ENCODE measurements at regions not wholly inside any gene's neighbourhood (a gene's known extent, or its start where the extent isn't known, plus 50 kb on each side); places are given as distances from the start of the nearest gene placed in this dataset.
A peak's percentile ranks its signal among the peaks of the same experiment; 100 is the strongest.

DNA sequence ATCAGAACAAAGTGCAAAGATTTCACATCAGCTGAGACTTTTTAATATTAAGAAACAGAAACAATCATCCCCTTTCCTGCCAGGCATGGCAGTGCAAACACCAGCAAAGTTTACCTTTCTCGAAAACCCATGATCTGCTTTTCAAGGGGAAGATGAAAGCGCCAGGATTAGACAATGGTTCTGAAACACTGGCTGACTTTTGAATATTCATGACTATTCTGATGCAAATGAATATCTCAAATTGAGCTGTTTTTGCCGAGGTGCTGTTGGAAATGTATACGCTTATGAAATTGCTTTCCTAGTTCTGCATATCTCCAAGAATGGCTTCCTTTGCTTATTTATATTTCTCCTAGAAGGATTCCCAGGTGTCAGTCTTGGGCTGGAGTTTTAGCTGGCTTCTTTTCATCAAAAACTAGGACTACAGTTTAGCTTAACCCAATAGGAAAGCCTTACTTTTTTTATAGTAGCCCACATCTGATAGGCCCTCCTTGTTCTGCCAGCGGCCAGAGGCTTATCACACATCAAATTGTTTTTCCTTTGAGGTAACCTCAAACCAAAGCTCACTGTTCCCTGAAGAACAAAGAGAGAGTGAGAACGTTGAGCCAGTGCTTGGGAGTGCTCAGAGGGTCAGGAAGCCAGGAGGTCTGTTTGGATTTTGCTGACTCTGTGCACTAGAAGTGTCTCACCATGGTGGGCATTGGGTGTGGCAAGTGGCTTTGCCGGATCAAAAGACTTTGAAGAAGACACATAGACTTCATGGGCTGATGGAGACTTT is 74.0 kb upstream of the PLCL2 start:
- no peak for DNase-seq

DNA sequence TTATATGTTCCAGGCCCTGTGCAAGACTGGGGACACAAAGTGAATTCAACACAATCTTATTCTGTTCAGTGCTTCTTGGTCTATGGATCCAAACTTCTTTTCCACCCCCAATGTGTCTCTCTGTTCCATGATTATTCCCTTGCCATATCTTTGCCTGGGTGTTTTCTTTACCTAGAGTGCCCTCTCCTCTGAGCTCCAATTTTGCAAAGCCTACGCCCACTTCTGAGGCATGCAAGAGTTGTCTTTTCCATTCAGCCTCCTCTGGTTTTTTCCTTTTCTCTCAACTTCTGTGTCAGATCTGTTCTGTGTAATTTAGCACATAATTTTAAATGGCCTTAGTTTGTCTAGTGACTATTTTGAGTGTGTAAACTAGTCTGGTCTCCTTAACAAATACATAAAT is 72.8 kb upstream of the PLCL2 start:
- DNase-seq, result no peak

DNA sequence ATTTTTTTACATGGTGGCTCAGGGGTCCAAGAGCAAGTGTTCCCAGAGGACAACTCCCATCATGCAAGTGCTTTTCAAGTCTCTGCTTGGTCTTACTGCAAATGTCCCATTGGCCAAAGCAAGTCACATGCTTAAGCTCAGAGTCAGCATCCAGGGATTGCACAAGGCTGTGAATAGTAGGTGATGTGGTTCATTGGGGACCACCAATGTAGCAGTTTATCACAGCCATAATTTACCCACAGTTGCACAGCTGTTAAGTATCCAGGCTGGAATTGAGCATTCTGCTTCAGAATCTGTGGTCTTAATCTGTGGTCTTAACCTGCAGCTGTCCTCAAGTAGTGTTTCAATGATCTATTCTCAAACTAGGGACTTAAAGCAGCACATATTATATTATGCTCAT is 71.4 kb upstream of the PLCL2 start:
- DNase-seq, result no peak

DNA sequence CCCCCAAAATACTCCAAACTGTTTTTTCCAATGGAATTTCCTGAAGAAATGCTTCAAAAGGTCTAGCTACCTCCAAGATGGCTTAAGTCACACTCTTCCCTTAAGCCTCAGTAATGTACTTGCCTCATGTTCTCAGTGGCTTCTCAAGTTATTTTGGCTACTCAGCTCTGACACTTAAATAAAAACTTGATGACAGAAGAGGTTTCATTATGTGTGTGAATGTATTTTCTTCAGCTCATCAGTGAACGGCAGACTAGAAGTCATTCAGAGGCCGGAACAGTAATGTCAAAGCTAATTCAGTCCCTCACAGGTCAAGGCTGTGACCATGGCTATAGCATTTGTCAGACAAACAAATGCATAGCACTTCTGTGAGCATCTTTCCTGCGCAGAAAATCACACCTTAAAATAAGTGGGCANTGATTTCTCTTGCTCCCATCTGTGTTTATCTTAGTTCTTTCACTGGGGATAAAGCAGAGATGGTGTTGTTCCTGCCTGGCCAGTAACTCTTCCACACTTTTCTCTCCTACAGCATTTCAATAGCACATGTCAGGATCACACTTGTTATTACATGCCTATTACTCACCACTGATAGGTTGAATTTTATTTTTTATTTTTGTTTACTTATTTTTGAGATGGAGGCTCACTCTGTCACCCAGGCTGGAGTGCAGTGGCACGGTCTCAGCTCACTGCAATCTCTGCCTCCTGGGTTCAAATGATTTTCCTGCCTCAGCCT is 68.5 kb upstream of the PLCL2 start:
- no peak for DNase-seq

DNA sequence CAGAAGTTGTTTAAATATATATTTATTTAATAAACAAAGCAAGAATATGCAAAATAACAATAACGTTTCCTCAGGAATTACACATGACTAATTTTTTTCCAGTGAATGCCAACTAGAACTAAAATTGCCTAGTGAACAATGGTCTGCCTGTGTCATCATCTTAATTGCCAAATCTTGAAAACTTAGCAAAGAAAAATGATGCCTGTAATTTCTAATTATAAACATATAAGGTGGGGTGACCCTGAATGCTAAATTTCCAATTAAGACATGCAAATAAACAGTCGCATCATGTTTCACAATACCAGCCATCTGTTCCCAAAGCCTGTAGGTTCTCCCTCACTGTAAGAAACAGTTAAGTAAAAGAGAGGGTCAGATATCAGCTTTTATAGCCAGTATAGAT is 67.6 kb upstream of the PLCL2 start:
- DNase-seq, result no peak

DNA sequence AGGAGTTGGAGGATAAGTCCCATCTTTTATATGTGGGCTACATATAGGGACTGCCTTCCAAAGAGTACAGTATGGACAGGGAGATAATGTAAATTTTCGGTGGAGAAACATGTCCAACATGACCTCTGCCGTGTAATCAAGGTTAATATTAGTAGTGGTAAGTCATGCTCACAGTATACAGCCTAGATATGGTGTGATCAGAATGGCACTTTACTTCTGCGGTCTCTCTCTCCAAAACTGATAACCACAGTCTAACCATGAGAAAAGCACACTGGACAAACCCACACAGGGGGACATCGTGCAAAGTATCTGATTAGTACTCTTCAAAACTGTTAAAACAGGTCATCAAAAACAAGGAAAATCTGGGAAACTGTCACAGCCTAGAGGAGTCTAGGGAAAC is 66.6 kb upstream of the PLCL2 start:
- DNase-seq, result no peak

DNA sequence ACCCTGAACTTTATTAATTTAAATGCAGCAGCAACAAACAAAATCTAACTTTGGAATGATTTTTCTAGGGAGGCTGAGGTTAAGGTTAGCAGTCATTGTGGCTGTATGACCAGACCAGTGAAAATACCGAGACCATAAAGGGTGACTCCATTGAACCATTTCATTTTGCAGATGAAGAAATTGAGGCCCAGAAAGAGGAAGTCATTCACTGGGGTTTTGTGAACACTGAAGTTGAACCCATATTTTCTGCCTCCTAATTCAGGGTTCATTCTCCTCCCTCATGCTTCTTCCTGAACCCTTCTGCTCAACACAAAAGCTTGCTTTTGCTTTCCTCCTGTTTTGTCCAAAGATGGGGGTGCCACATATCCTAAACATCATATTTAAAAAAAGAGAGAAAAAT is 65.8 kb upstream of the PLCL2 start:
- DNase-seq, result no peak

DNA sequence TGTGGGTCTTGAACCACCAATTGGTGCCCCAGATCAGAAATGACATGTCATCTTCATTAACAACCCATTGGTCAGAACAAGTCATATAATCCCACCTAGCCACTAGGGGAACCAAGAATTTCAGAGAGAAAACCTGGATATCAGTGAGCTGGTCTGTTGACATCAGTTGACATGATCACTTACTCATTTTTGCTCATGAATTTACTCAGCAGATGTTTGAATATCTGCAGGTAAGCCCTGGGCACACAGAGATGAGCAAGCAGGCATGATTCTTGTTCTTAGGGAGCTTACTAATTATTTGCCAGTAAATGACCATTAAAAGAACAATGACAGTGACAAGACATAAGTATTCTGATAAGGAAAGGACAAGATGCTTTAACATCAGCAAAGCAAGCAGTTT is 64.3 kb upstream of the PLCL2 start:
- no peak for DNase-seq

DNA sequence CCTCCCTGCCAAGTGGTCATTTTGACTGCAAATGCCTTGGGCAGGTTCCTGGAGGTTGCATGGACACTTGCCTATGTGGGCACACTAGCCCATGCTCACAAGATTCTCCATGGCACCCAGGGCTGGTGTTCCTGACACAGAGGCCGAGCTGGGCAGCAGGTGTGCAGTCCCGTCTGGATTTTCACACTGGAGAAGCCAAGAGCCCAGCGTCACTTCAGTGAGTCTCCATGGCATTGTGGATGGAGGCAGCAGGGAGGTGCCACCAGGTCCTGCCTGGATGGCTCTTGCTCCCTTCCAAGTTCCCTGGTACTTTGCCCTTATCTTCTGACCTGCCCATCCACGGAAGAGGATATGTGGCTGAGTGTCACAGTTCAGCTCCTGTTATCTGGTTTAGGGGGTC is 63.7 kb upstream of the PLCL2 start:
- DNase-seq, result no peak

DNA sequence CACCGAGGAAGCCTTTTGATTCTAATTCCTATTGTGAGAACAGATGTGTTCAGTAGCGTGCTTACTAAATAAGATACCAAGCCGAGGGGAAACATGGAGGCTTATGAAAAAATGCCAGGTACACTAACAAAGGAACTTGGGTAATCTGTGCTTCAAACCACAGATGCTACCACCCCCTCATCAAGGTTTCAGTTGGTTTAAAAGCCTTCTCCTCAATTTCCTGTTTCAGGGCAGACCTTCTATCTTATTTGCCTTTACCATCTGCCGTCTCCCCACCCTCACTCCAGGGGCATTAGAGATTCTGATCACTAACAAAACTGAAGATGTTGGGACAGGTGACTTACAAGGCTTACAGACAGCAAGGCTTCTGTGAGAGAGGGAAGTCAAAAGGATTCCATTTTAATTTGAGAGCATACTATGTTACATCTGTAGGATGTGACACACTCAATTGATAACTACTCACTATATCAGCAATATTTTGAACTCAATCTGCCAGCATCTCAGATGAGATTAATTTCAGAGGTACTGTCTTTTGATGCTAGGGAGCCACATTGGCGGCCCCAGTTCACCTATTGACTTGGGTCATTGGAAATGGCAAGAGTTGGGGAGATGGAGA is 60.6 kb upstream of the PLCL2 start:
- DNase-seq, result no peak

DNA sequence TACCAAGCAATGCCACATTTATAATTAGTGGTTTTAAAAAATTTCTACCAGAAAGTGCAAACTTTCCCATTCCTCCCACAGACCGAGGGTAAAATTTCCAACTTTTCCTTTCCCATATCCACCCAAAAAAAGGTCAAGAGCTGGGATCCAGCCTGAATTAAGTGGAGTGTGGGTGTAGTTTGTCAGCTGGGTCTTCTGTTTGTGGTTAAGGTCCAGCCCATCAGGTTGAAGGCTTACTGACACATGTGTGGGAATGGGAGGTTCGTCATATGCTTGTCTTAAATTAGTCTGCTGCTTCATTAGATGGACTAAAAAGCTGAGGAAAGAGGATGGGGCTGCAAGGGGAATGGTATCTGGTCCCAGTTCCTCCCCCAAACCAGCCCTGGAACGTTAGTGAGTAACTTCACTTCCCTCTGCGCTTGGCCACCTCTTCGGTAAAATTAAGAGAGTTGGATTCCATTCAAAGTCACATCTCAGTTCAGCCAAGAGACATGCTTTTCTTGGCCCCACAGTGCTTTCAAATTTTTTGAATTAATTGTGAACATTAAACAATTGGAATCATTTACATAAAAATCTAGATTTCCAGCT is 59.0 kb upstream of the PLCL2 start:
- DNase-seq, result no peak

DNA sequence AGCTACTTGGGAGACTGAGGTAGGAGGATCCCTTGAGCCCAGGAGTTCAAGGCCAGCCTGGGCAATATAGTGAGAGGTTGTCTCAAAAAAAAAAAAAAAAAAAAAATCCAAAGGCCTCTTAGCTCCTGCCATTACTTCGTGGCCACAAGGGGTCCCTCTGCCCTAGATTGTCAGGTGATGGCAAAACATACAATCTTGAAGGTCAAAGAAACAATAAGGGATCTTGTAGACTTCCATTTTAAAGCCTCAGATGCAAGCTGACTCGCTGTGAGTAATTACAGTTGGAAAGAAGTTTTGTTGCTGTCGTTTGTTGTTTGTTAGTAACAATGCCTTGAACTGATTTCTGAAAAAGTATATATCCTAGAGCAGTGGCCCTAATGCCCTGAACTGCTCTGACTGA is 55.9 kb upstream of the PLCL2 start:
- peak; percentile 64 for DNase-seq

DNA sequence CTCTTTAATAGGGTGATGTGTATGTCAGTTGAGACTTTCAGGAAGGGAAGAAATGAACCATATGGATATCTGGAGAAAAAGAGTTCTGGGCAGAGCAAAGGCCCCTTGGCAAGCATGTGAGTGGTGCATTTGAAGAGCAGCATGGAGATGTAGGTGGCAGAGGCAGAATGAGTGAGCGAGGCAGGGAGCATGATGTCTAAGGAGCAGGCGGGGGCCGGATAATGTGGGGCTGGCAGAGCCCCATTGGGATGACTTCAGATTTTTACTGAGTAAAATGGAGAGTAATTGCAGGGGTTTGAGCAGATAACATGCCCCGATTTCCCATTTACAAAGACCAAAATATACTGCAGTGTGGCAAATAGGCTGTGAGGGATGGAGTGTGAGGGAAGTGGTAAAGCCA is 52.9 kb upstream of the PLCL2 start:
- DNase-seq, result no peak

DNA sequence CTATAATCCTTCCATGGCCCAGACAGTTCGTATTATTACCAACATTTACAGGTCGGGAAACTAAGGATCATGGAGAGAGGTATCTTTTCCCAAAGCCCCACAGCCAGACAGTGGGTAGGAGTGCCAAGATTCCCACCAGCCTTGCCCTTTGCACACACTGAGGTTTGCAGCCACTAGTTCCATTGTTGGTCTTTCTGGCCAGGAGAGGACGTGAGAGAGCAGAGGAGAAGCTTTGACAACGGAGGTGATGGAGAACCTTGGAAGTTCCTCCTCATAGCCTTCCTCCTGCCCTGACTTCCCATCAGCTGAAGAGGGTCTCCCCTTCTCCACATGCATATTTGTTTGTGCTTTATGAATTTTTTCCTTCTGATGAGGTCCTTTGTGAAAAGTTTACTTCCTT is 50.5 kb upstream of the PLCL2 start:
- no peak for DNase-seq

DNA sequence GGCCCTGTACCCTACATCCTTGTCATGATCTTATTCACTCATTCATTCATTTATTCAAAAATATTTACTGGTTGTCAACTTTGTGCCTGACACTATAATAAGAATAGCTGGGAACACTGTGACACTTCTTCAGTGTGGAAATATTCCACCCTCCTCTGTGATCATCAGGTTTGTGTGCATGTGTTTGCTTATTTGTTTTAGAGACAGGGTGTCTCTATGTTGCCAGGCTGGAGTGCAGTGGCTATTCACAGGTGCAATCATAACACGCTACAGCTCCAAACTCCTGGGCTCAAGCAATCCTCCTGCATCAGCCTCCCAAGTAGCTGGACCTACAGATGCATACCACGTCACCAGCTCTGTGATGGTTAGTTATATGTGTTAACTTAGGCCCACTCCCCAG is 50.0 kb upstream of the PLCL2 start:
- DNase-seq, result no peak
